HG02759 (cell line): ENCODE measurements at regions not wholly inside any gene's neighbourhood (a gene's known extent, or its start where the extent isn't known, plus 50 kb on each side); places are given as distances from the start of the nearest gene placed in this dataset.

Experiments used
- ATAC-seq: cut with Tn5 transposase; IDR thresholded peaks from one replicate; pipeline ENCODE4 v1.9.1; 2021; ENCODE audit warnings: mild to moderate bottlenecking, moderate library complexity; ENCODE audit not compliant: unreplicated experiment

DNA sequence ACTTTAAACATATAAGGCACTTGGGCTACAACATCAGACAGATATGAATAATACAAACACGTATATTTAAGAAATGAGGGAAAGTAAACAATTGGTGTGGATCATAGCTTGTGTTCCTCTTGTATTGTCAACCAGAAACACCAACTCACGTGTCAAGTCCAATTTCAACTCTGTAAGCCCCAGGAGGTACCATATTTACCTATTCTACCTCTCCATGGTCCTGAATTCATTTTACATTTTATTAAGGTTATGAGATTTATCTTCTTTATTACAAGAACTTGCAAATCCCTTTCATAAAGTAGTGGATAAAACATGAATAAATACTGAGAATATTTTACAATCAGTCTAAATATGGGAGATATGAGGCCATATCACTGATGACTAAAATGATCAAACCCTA is 501.6 kb downstream of the MAT2B start:
- ATAC-seq = no peak

DNA sequence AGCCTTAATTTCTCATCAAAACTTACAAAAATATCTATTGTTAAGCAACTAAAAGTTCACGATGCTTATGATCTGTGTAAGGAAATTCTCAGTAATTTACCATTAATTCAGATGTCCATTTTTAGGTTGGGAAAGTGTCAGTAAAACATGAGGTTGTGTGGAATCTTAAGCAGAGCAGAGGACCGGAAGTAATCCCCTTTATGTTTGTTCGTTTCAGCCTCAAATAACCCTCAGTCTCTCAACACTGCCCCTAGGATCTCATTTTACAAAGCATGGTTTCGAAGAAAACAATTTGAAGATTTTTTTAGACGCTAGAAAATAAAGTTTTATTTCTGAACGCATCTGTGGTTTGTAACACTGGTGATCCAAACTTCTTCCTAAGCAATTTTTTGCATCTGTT is 504.2 kb downstream of the MAT2B start:
- no peak for ATAC-seq

DNA sequence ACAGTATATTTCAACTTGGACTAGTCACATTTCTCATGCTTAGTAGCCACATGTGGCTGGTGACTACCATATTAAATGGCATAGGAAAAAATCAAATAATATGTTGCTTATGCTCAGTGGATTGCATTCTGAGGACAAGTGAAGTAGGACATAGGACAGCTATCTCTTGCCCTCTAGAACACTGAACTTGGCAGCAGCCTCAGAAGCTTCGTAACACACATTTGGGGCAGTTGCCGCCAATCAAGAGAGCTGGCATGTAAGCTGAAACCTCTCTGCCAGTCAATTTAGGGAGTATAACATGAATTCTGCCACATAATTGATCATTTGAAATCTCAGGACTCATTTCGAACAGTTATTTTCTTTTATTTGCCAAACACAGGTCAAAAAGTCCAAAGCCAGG is 505.5 kb downstream of the MAT2B start:
- ATAC-seq = no peak

DNA sequence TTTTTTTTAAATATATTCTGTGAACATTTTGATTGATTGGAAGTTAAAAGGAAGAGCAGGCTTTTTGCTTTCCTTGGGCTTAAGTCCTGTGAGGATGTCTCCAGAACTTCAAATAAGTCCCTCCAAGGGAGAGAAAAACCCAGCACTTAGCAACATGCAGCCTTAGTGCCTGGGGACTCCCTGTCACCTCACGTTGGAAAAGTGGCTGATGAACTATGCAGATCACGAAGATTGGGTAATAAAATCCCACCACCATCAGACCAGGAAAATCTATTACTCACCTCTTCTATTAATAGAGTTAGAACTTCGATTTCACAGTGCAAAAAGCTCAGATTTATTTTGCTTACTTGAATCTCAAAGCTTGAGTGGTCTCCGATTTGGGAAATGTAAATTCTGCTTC is 507.0 kb downstream of the MAT2B start:
- ATAC-seq = no peak

DNA sequence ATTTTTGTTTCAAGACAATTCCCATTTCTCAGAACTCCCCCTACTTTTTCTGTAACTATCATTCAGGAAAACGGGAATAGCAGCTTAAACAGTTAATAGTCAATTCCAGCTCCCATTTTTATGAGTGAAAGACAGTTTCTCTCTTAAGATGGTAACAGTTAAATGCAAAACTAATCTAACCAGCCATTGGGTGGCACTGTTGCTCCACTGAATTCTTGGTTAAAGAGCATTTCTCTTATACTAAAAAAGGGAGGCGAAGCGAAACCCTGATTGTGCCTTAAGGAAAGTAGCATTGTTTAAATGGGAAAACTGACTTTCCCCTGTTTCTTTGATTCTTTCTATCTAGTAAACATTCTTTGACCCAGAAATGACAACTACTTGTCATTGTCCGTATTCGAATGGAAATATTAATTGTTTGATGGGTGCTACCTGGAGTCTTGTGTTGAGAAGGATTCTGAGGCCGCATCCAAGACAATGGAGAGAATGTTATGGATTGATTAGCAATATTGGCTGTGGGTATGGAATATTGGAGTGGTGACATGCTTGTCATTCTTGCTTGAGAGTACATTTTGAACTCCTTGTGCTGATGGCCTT is 507.8 kb downstream of the MAT2B start:
- peak; percentile 90 for ATAC-seq

DNA sequence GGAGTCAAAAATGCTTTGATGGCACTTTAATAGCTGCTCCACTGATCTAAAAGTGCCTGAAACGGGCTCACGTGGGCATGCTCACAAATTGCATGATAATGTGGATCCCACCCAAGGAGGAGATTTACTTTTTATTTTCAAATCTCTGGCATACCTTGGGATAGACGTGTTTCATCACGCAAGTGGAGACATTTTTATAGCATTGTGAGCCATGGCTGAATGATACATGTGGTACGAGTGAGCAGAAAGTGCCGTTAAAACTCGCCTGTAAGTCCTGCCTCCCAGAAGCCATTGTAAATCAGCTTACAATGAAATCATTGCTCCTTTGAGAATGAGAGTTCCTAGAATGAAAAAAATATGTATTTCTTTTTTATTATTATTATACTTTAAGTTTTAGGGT is 514.7 kb downstream of the MAT2B start:
- no peak for ATAC-seq

DNA sequence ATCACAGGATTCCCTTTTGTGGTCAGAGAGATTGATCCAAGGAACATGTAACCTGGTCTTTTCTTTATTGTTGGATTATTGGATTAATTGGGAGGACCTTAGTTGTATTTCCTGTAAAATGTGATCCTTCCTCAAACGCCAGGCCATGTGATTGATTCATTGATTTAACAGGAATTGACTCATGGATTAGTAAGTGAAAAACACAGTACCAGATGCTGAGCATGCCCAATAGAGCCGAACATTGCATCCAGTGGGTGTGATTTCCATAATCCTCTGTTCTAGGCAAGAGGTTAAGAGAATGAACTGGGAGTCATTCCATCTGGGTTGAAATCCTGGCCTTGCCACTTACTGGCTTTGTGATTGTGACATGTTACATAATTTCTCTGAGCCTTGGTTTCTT is 522.3 kb downstream of the MAT2B start:
- no peak for ATAC-seq

DNA sequence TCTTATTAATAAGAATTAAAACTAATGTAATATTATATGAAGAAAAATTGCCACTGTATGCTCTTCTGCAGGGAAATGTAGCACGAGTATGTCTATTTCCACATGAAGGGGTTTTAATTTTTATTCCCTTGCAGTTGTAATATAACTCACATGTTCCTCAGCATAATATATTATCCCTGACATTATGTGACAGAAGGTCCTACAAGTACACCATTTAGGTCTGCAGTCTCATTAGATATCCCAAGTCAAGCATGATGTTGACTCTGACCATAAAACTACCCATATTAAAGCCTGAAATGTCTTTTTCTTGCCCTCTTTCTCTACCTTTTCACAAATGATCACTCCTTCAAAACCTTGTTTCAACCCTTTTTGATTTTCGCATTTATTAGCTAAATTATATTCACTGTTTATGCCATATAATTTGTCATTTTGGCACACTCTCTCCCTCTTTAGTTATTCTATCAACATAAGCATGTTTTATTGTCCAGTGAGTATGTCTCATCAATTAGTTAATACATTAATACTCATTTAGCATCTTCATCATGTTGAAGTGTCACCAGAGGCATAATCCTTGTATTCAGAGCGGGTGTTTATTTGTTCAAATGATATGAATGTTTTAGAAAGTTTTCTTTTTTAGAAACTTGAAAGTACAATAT is 532.8 kb downstream of the MAT2B start:
- ATAC-seq = no peak

DNA sequence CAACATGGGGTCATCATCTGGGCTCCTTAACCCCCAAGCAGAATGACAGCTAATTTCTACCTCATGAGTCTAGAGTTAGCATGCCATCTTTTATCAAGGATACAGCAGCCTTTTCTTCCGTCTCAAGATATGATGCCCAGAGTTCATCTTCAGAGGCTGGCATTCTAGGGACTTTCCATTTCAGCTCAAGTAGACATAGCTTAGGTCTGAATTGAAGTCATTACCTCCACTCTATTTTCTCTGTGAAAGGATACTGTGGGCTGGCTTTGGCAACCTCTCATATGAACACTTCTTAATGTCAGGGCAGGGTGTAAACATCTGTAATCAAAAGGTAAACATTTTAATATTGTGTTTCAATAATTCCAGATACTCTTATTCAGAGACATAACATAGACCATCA is 535.7 kb downstream of the MAT2B start:
- ATAC-seq = no peak

DNA sequence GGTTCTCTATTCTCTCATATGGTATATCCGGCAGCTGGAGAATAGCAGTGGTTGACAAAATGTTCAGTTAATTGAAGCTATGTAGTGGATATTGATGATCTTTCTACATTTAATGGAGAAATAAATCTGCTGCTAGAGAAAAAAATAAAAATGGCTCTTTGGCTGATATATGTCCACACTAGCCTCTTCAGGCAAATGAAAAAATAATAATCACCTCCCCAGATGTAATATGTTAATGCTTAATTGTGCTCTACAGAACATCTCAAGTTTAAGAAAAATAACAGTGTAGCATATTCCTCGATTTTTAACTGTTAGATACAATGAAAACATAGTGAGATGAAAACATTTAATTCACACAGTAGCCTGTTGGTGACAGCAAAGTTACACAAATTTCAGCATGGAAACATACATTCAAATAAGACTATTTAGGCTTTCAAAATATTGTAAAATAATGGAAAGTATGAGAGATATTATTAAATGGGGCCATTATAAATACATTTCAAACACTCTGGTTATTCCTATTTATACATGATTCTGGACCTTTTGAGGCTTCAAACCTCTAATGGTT is 543.0 kb downstream of the MAT2B start:
- ATAC-seq = no peak

DNA sequence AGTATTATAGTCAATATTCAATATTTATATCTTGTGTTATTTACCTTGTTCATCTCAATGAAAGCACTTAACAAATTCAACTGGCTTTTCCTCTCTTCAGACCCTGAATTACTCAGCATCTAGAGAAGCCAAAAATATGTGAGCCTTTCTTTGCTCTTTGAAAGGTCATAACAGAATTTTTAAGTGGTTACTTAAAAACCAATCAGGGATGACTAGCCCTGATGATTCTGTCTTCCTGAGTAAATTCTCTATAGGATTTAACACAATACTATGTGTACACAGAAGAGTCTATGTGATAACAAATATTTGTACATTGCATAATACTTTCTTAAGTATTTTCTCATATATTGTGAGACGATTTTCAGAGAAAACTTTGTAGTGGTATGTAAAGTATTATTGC is 546.3 kb downstream of the MAT2B start:
- ATAC-seq = no peak

DNA sequence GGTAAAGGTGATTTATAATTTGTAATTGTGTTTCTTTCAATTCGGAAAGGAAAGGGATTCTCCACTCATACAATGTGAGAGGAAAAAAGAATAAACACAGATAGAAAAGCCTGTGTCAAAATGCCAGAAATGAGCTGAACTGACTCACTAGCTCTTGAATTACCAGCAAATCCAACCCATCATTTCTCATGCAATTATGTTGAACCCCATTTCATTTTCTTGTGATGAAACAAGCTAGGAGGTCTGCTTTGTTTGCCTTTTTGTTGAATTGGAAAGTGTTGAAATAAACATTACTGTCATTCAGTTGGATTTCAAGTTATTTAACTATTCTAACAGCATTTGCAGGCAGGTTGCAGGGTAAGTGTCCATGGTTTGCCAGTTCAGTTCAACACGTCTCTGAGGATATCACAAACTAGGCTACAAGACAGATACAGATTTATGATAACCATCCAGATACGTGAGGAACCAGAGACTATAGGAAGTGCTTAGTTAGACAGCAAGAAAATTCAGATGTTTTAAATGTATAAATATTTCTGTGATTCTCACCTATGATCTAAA is 547.2 kb downstream of the MAT2B start:
- ATAC-seq = no peak

DNA sequence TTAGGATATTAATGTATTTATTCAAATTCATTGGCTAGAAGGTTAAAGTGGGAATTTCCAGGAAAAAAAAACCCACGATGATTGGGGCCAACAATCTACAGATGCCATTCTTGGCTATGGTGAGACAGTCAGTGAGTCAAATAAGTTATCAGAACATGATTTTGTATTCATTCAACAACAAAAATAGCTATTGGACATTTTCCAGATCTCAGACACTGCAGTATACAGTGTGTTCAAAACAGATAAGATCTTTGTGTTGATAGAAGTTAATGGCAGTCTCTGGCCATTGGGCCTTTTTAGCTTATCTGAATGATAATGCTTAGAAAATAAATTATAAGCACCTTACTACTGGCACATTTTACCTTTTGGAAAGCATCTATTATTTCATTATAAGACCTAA is 547.7 kb downstream of the MAT2B start:
- ATAC-seq = no peak

DNA sequence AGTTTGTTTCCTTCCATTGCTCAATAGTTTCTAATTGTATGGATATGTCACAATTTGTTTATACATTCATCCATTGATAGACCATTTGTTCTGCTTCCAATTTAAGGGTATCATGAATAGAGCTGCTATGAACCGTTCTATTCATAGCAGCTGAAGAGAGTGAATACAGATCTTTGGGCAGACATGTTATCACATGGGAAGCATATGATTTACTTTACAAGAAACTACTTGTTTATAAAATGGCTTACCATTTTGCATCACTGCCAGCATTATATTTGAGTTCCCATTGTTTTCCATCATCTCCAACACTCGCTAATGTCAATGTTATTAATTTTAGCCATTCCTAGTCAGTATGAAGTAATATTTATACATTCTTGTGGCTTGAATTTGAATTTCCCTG is 549.0 kb downstream of the MAT2B start:
- no peak for ATAC-seq

DNA sequence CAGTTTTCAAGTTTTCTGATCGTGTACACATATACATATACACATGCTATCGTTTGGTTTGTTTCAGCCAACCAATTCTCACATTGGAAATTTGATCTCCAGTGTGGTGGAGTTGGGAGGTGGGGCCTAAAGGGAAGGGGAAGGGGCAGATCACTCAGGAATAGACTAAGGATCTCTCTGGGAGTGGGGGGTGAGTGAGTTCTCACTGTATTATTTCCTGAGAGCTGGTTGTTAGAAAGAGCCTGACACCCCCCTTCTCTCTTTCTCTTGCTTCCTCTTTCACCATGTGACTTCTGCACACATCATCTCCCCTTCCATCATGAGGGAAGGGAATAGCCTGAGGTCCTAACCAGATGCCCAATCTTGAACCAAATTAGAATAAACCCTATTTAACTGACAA is 551.7 kb downstream of the MAT2B start:
- no peak for ATAC-seq

DNA sequence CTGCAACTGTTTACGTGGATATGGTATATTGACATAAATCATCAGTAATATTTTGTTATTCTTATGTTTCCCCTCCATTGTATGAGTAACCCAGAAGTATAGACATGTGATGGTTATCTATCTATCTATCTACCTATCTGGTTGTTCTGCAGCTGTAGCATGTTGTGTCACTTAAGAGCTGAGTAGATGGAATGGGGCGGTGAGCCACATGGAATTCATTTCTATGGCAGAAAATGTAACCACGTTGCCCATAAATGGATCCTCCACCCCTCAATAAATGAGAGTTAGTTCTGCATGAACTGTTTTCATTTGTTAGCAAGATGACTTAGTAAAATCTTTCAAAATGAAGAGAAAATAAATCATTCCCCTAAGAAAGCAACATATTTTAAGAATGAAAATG is 553.2 kb downstream of the MAT2B start:
- ATAC-seq = no peak

DNA sequence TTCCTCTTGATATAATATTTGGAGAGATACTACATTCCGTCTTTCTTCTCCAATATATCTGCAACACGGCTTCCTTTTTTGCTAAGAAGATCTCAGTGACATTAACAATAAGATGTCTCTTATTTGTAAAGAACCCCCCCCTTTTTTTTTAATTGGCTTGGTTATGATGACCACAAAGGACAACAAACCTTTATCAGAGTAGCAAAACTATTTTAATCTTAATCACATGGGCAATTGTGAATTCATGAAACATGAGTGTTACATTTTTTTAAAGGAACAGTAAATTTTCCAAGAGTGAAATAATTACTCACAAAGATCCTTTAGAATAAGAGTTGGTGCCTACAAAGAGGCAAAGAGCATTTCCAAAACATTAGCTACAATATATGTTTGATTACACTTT is 554.1 kb downstream of the MAT2B start:
- ATAC-seq = no peak

DNA sequence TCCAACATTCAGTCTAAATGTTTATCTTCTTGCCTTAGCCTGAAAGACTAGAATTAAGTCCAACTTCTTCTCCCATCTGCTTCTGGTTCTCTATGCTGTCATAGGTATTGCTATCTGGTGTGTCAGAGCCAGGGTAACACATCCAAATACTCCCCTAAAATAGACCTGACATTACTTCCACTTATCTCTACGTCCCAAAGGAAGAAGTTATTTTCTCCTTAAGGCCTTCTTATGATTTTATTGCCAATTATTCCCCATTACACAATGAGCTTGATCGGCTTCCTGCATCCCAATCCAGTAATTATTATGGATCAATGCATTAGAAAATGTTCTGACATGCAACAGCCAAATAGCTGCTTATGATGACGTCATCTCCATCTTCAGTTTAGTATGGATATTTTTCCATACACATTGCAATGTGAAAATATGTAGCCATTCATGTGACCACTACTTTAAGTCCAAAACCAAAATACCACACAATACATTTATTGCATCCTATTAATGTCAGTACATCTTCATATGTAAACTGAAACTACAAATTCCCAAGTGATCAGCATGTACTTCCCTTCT is 555.5 kb downstream of the MAT2B start:
- no peak for ATAC-seq

DNA sequence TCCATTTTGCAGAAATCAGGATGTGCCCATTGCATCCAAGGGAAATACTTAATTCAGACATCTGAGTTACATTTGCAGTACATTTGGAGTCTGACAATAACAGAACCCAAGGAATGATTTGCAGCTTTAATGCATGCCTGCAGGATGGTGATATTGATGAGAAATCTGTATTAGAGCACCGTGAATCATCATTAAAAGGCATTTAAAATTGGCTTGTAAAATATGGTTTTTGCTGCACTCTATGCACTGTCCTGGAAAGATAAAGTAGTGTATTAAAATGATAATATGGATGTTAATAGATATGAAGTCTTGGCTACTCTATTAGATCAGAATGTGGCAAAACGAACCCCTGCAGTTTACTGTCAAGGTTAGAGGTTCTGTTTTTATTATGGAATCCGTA is 556.9 kb downstream of the MAT2B start:
- no peak for ATAC-seq

DNA sequence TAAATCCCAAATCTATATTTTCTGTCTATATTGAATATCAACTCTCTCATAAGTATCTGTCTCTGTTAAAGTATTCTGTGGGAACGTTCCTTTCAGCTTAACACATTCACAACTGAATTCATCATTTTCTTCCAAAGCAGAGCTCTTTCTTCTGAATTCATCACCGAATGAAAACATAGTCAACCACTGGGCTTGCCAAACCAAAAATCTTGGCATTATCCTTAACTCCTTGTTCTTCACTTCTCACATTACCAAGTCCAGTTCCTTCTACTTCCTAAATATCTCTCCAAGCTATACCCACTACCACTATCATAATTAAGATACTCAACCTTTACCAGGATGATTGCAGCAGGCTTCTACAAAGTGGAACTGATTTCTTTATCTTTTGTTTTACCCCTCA is 559.8 kb downstream of the MAT2B start:
- no peak for ATAC-seq

DNA sequence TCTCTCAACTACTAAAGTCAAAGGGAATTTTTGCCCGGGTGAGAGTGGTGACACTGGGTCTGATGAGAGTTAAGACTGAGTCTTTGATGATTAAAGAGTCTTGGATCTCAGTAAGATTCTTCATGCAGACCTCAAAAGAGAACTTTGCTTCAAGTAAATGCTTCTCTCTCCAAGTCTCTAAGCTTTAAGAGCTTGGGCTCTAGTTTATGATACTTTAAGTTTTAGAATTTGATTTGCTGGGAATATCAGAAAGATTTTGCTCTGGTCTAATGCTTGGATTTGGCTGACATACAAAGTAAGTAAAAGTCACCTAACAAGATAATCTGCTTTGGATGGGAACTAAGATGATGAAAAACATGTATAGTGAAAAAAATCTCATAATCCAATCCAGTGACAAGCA is 566.3 kb downstream of the MAT2B start:
- no peak for ATAC-seq

DNA sequence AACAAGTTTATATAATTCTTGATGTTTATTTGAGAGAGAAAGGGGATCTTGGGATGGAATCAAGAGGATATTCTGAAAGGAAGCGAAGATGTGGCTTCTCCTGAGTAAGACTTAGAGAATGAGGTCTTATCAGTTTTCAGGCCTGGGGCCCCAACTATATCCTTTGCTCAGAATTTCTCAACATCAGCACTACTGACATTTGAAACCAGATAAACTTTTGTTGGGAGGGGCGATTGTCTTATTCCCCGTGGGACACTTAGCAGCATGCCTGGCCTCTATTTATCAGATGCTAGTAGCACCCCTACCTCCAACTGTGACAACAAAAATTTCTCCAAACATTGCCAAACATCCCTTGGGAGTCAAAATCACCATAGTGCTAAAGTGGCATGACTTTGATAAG is 567.7 kb downstream of the MAT2B start:
- ATAC-seq = no peak
